Astrocyte (in vitro differentiated cells and primary cell): ENCODE measurements at regions not wholly inside any gene's neighbourhood (a gene's known extent, or its start where the extent isn't known, plus 50 kb on each side); places are given as distances from the start of the nearest gene placed in this dataset.

ENCODE experiments used
- DNase-seq: peaks from one replicate; pipeline ENCODE4 v3.0.0-alpha.2; 2010; ENCODE audit warnings: low read depth
- FAIRE-seq: peaks from 2 replicates; lab custom pipeline; 2011; peaks lifted over from hg19 to GRCh38; lab: Jason Lieb, UNC
- H2AFZ ChIP-seq: 2 replicates; pipeline ENCODE4 v1.6.0; 2012; ENCODE audit warnings: low read depth, low read length, inconsistent platforms
- H3K27ac ChIP-seq: 2 replicates; pipeline ENCODE4 v1.5.1; 2011; ENCODE audit warnings: low read depth, low read length, inconsistent platforms
- H3K27me3 ChIP-seq: 2 replicates; pipeline ENCODE4 v1.6.0; 2011; ENCODE audit warnings: low read length, inconsistent platforms; ENCODE audit not compliant: insufficient read depth
- H3K36me3 ChIP-seq: 2 replicates; pipeline ENCODE4 v1.5.1; 2011; ENCODE audit warnings: low read length, inconsistent platforms; ENCODE audit not compliant: insufficient read depth
- H3K4me1 ChIP-seq: 2 replicates; pipeline ENCODE4 v1.5.1; 2011; ENCODE audit warnings: low read length, inconsistent platforms; ENCODE audit not compliant: insufficient read depth
- H3K4me2 ChIP-seq: 2 replicates; pipeline ENCODE4 v1.6.0; 2012; ENCODE audit warnings: low read length, inconsistent platforms
- H3K4me3 ChIP-seq: 2 replicates; pipeline ENCODE4 v1.5.1; 2011; ENCODE audit warnings: low read depth, mild to moderate bottlenecking, low read length, inconsistent platforms; ENCODE audit not compliant: insufficient read depth
- H3K79me2 ChIP-seq: 2 replicates; pipeline ENCODE4 v1.6.0; 2012; ENCODE audit warnings: mild to moderate bottlenecking, low read length, inconsistent platforms; ENCODE audit not compliant: insufficient read depth
- H3K9ac ChIP-seq: 2 replicates; pipeline ENCODE4 v1.6.0; 2012; ENCODE audit warnings: mild to moderate bottlenecking, low read length, inconsistent platforms
- H3K9me3 ChIP-seq: 2 replicates; pipeline ENCODE4 v1.5.1; 2012; ENCODE audit warnings: low read depth, mild to moderate bottlenecking, low read length, inconsistent platforms; ENCODE audit not compliant: insufficient read depth
- H4K20me1 ChIP-seq: 2 replicates; pipeline ENCODE4 v1.6.0; 2012; ENCODE audit warnings: low read length, inconsistent platforms; ENCODE audit not compliant: insufficient read depth
- H3K27ac Mint-ChIP-seq: one replicate; pipeline ENCODE4 v1.8.0; 2021; ENCODE audit warnings: mild to moderate bottlenecking, mixed read lengths; ENCODE audit not compliant: unreplicated experiment
- H3K27me3 Mint-ChIP-seq: one replicate; pipeline ENCODE4 v1.8.0; 2021; ENCODE audit warnings: low read depth, mixed read lengths; ENCODE audit not compliant: unreplicated experiment
- H3K36me3 Mint-ChIP-seq: one replicate; pipeline ENCODE4 v1.8.0; 2021; ENCODE audit warnings: low read depth, mixed read lengths; ENCODE audit not compliant: unreplicated experiment
- H3K4me1 Mint-ChIP-seq: one replicate; pipeline ENCODE4 v1.8.0; 2021; ENCODE audit warnings: low read depth, mixed read lengths; ENCODE audit not compliant: unreplicated experiment
- H3K4me3 Mint-ChIP-seq: one replicate; pipeline ENCODE4 v1.8.0; 2021; ENCODE audit warnings: mild to moderate bottlenecking, moderate library complexity, mixed read lengths; ENCODE audit not compliant: unreplicated experiment
- H3K9me3 Mint-ChIP-seq: one replicate; pipeline ENCODE4 v1.8.0; 2021; ENCODE audit warnings: mild to moderate bottlenecking, mixed read lengths; ENCODE audit not compliant: unreplicated experiment
- EZH2 ChIP-seq: IDR thresholded peaks from 2 replicates; pipeline ENCODE4 v1.6.1; 2012; ENCODE audit warnings: mild to moderate bottlenecking, low read length, inconsistent platforms; ENCODE audit not compliant: insufficient read depth
- TF ChIP-seq, protein P1 (sequence below): IDR thresholded peaks from 2 replicates; pipeline ENCODE4 v1.5.1; 2011; ENCODE audit warnings: low read depth, mild to moderate bottlenecking, inconsistent platforms, low read length, moderate library complexity; ENCODE audit not compliant: insufficient read depth

DNA sequence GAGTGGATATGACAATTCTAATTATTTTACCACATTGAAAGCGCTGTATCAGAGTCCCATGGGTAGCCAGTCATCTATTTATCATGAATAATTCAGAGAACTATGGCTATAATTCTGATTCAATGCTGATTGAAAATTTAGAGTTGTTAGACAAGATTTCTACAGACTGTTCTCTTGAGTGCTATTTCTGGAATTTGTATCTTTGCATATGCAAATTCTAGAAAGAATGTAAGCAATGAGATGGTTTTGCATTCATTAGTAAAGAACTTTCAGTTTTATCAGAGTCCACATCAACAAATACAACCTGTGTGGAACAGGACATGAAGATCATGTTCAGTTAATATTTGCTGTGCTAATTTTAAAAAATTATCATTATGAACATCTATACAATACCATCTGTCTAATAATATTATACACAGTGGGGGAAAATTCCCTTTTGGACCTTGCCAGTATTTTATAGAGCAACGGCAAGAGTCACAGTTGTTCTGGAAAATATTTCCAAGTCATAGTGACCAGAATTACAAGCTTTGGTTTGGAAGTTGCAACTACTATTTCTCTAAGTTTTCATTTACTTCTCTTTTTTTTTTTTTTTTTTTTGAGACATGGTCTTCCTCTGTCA is 372.7 kb upstream of the PTGER4 start:
- no peaks in the 10 kb centered on the region for H3K9me3 ChIP-seq
- H3K4me2 ChIP-seq: no peak overlapping the region
- no peak overlapping the region for H2AFZ ChIP-seq
- no peaks in the 10 kb centered on the region for H3K36me3 ChIP-seq
- DNase-seq (no peak), FAIRE-seq (no peak)
- no peak overlapping the region for H3K4me3 ChIP-seq
- H3K27ac Mint-ChIP-seq: no peak overlapping the region
- no peaks in the 10 kb centered on the region for H3K4me1 Mint-ChIP-seq
- no peaks in the 10 kb centered on the region for H3K4me1 ChIP-seq
- no peak overlapping the region for H3K4me3 Mint-ChIP-seq
- no peaks in the 10 kb centered on the region for H3K9me3 Mint-ChIP-seq
- no peak overlapping the region for H3K27ac ChIP-seq
- H3K27me3 ChIP-seq: no peaks in the 10 kb centered on the region
- H3K9ac ChIP-seq: no peak overlapping the region
- H4K20me1 ChIP-seq: no peaks in the 10 kb centered on the region
- H3K79me2 ChIP-seq: no peaks in the 10 kb centered on the region
- TF ChIP-seq EZH2: no peak
- TF ChIP-seq, protein P1, sequence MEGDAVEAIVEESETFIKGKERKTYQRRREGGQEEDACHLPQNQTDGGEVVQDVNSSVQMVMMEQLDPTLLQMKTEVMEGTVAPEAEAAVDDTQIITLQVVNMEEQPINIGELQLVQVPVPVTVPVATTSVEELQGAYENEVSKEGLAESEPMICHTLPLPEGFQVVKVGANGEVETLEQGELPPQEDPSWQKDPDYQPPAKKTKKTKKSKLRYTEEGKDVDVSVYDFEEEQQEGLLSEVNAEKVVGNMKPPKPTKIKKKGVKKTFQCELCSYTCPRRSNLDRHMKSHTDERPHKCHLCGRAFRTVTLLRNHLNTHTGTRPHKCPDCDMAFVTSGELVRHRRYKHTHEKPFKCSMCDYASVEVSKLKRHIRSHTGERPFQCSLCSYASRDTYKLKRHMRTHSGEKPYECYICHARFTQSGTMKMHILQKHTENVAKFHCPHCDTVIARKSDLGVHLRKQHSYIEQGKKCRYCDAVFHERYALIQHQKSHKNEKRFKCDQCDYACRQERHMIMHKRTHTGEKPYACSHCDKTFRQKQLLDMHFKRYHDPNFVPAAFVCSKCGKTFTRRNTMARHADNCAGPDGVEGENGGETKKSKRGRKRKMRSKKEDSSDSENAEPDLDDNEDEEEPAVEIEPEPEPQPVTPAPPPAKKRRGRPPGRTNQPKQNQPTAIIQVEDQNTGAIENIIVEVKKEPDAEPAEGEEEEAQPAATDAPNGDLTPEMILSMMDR: no peak
- H3K36me3 Mint-ChIP-seq: no peaks in the 10 kb centered on the region
- H3K27me3 Mint-ChIP-seq: no peaks in the 10 kb centered on the region

DNA sequence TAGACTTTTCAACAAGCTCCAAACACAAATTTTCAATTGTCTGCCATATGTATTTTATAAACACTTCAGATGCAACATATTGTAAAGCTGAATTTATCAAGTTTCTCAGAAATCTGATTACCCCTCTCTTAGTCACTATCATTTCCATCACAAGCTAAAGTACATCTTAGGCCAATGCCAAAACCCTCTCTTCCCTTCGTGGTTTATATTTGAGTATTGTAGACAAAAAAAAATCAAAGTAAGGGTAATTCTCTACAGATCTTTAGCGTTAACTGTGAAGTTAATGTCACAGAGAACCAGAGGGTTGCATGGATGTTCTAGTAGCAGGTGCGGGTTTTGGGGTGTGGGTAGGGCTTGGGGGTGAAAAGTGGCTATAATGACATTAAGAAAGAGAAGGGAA is 387.7 kb upstream of the PTGER4 start:
- DNase-seq (no peak), FAIRE-seq (no peak)
- H3K79me2 ChIP-seq: no peaks in the 10 kb centered on the region
- no peaks in the 10 kb centered on the region for H3K27me3 ChIP-seq
- H3K27ac Mint-ChIP-seq: no peak overlapping the region
- H3K27me3 Mint-ChIP-seq: no peaks in the 10 kb centered on the region
- no peaks in the 10 kb centered on the region for H3K36me3 ChIP-seq
- TF ChIP-seq, protein P1: no peak
- no peak for TF ChIP-seq EZH2
- H3K4me3 Mint-ChIP-seq: no peak overlapping the region
- no peak overlapping the region for H3K27ac ChIP-seq
- H3K4me2 ChIP-seq: no peak overlapping the region
- no peaks in the 10 kb centered on the region for H3K4me1 Mint-ChIP-seq
- no peak overlapping the region for H3K4me3 ChIP-seq
- H4K20me1 ChIP-seq: no peaks in the 10 kb centered on the region
- no peaks in the 10 kb centered on the region for H3K9me3 ChIP-seq
- H2AFZ ChIP-seq: no peak overlapping the region
- H3K4me1 ChIP-seq: no peaks in the 10 kb centered on the region
- H3K9ac ChIP-seq: no peak overlapping the region
- H3K9me3 Mint-ChIP-seq: no peaks in the 10 kb centered on the region
- H3K36me3 Mint-ChIP-seq: no peaks in the 10 kb centered on the region

DNA sequence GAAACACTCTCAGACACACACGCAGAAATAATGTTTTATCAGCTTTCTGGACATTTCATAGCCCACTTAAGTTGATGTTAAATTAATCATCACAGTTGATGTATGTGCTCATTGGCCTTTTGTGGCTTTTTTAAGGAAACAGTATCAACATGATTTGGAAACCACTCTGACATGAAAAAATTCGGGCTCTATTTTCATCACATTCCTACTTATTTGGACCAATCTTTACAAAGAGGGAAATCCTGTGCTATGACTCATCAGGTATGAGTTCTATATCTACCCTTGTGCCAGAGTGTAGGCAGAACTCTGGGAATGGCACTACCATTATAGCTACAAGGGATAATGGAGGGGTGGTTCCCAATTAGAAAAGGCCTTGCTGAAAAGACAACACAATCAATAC is 388.4 kb upstream of the PTGER4 start:
- H4K20me1 ChIP-seq: no peaks in the 10 kb centered on the region
- Mint-ChIP-seq H3K27ac (no peak overlapping the region), H3K4me1 (no peaks in the 10 kb centered on the region), H3K27me3 (no peaks in the 10 kb centered on the region), H3K9me3 (no peaks in the 10 kb centered on the region), H3K4me3 (no peak overlapping the region), H3K36me3 (no peaks in the 10 kb centered on the region)
- no peaks in the 10 kb centered on the region for H3K79me2 ChIP-seq
- no peaks in the 10 kb centered on the region for H3K9me3 ChIP-seq
- H3K27me3 ChIP-seq: no peaks in the 10 kb centered on the region
- no peak overlapping the region for H3K9ac ChIP-seq
- TF ChIP-seq, protein P1: no peak
- no peak for TF ChIP-seq EZH2
- no peaks in the 10 kb centered on the region for H3K36me3 ChIP-seq
- H2AFZ ChIP-seq: no peak overlapping the region
- no peak for FAIRE-seq
- no peak overlapping the region for H3K27ac ChIP-seq
- H3K4me2 ChIP-seq: no peak overlapping the region
- H3K4me1 ChIP-seq: no peaks in the 10 kb centered on the region
- peak; percentile 75 for DNase-seq
- no peak overlapping the region for H3K4me3 ChIP-seq
